HuH-7 (cell line): ENCODE measurements at regions not wholly inside any gene's neighbourhood (a gene's known extent, or its start where the extent isn't known, plus 50 kb on each side); places are given as distances from the start of the nearest gene placed in this dataset.
"Not testable (repeated sequence)": the region's sequence is repeated elsewhere in the genome, so short reads cannot be mapped to it uniquely, and the experiment has no call there.

ENCODE experiments used
- DNase-seq: peaks from one replicate; pipeline ENCODE4 v3.0.0; 2011; ENCODE audit warnings: low spot score

- DNase-seq, result no peak
These were observed 827.7 kb downstream of the TNS3 start for GRCh38 chr7:46754140-46754720.

- DNase-seq, result no peak
These were observed 828.2 kb downstream of the TNS3 start for GRCh38 chr7:46753662-46754061.

GRCh38 chr7:46752881-46753366, 829.0 kb downstream of the TNS3 start:
- no peak for DNase-seq

- DNase-seq, result not testable (repeated sequence)
These were observed 829.8 kb downstream of the TNS3 start for GRCh38 chr7:46751927-46752723.

GRCh38 chr7:46751471-46751870, 830.4 kb upstream of the IGFBP3 start:
- DNase-seq, result no peak

- DNase-seq, result no peak
These were observed 829.3 kb upstream of the IGFBP3 start for GRCh38 chr7:46750321-46750865.

GRCh38 chr7:46747869-46748576, 827.0 kb upstream of the IGFBP3 start:
- DNase-seq, result no peak

- no peak for DNase-seq
These were observed 825.9 kb upstream of the IGFBP3 start for GRCh38 chr7:46746695-46747687.

- no peak for DNase-seq
These were observed 824.6 kb upstream of the IGFBP3 start for GRCh38 chr7:46745707-46746090.

GRCh38 chr7:46744957-46745706, 824.1 kb upstream of the IGFBP3 start:
- no peak for DNase-seq

- DNase-seq, result no peak
These were observed 821.5 kb upstream of the IGFBP3 start for GRCh38 chr7:46742601-46743000.

- DNase-seq, result no peak
These were observed 821.0 kb upstream of the IGFBP3 start for GRCh38 chr7:46741938-46742540.

GRCh38 chr7:46741181-46741580, 820.1 kb upstream of the IGFBP3 start:
- DNase-seq, result no peak

- no peak for DNase-seq
These were observed 818.6 kb upstream of the IGFBP3 start for GRCh38 chr7:46739518-46740234.

- DNase-seq, result no peak
These were observed 817.7 kb upstream of the IGFBP3 start for GRCh38 chr7:46738796-46739195.

GRCh38 chr7:46738165-46738564, 817.1 kb upstream of the IGFBP3 start:
- DNase-seq, result no peak

- DNase-seq, result no peak
These were observed 804.8 kb upstream of the IGFBP3 start for GRCh38 chr7:46725838-46726237.

- no peak for DNase-seq
These were observed 804.1 kb upstream of the IGFBP3 start for GRCh38 chr7:46725136-46725535.

GRCh38 chr7:46723742-46724141, 802.7 kb upstream of the IGFBP3 start:
- DNase-seq, result no peak

GRCh38 chr7:46723003-46723402, 801.9 kb upstream of the IGFBP3 start:
- DNase-seq, result no peak
